WI38 (cell line): ENCODE measurements at regions not wholly inside any gene's neighbourhood (a gene's known extent, or its start where the extent isn't known, plus 50 kb on each side); places are given as distances from the start of the nearest gene placed in this dataset.

Experiments used
- H3K4me3 ChIP-seq: 2 replicates; pipeline ENCODE4 v1.5.1; 2011; ENCODE audit warnings: low read depth, mild to moderate bottlenecking, control low read depth, low read length
- CTCF ChIP-seq: IDR thresholded peaks from 2 replicates; pipeline ENCODE4 v1.5.1; 2012; ENCODE audit warnings: low read depth, mild to moderate bottlenecking, control low read depth, low read length

GRCh38 chr12:93142881-93143280 is 213.8 kb upstream of the EEA1 start:
- no peak for TF ChIP-seq CTCF
- no peak overlapping the region for H3K4me3 ChIP-seq

GRCh38 chr12:93144109-93144508 is 215.0 kb upstream of the EEA1 start:
- H3K4me3 ChIP-seq, result no peak overlapping the region
- no peak for TF ChIP-seq CTCF

- TF ChIP-seq CTCF, result no peak
- H3K4me3 ChIP-seq, result no peak overlapping the region
These were observed 216.0 kb upstream of the EEA1 start for GRCh38 chr12:93145086-93145485.

- H3K4me3 ChIP-seq, result no peak overlapping the region
- no peak for TF ChIP-seq CTCF
These were observed 217.3 kb upstream of the EEA1 start for GRCh38 chr12:93146263-93146939.

GRCh38 chr12:93146970-93147369 is 217.9 kb upstream of the EEA1 start:
- TF ChIP-seq CTCF, result no peak
- no peak overlapping the region for H3K4me3 ChIP-seq

- TF ChIP-seq CTCF, result no peak
These were observed 219.3 kb upstream of the EEA1 start for GRCh38 chr12:93148412-93148811.

GRCh38 chr12:93149229-93149628 is 220.1 kb upstream of the EEA1 start:
- no peak for TF ChIP-seq CTCF
- no peak overlapping the region for H3K4me3 ChIP-seq

More at GRCh38 chr12:93148412-93148811, 219.3 kb upstream of the EEA1 start:
- H3K4me3 ChIP-seq, result no peak overlapping the region
